HEK293T (cell line): ENCODE measurements at regions not wholly inside any gene's neighbourhood (a gene's known extent, or its start where the extent isn't known, plus 50 kb on each side); places are given as distances from the start of the nearest gene placed in this dataset.

Experiments used
- BHLHE40 ChIP-seq: fragments of 450-650 bp; IDR thresholded peaks from 2 replicates; pipeline ENCODE4 v1.6.1; 2016; ENCODE audit warnings: mild to moderate bottlenecking, moderate library complexity, borderline replicate concordance
- FOXM1 ChIP-seq: fragments of 450-650 bp; IDR thresholded peaks from 2 replicates; pipeline ENCODE4 v1.6.1; 2017; ENCODE audit warnings: mild to moderate bottlenecking, borderline replicate concordance
- NFRKB ChIP-seq: fragments of 450-650 bp; IDR thresholded peaks from 2 replicates; pipeline ENCODE4 v1.6.1; 2016; ENCODE audit warnings: mild to moderate bottlenecking, moderate library complexity
- SUZ12 ChIP-seq: fragments of 450-650 bp; IDR thresholded peaks from 2 replicates; pipeline ENCODE4 v1.6.1; 2016; ENCODE audit warnings: mild to moderate bottlenecking
- TARDBP ChIP-seq: fragments of 450-650 bp; IDR thresholded peaks from 2 replicates; pipeline ENCODE4 v1.6.1; 2016

DNA sequence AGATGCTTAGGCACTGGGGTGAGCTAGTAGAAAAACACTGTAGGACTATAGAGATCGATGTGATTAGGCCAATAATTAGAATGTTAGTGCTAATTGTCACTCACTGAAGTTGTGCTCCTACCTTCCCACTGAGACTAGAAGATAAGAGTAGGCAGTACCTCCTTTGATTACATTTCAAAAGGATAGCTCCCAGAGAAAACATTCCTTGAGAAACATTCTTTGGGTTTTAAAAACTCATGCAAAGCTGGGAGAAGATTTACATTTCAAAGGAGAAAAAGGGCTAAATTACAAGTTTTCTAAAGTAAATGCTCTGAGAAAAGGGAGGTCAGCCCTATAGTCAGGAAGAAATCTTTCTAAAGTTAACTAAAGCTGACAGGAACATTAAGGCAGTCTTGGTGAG, 860.3 kb upstream of the NDST4 start:
- no peak for TF ChIP-seq BHLHE40
- no peak for TF ChIP-seq SUZ12
- no peak for TF ChIP-seq FOXM1
- TF ChIP-seq NFRKB = no peak
- no peak for TF ChIP-seq TARDBP
